Uterus (tissue), 2 donors: ENCODE measurements at regions not wholly inside any gene's neighbourhood (a gene's known extent, or its start where the extent isn't known, plus 50 kb on each side); places are given as distances from the start of the nearest gene placed in this dataset.

Experiments used
- CTCF ChIP-seq, 4 experiments: fragments of 200-600 bp in 2 of 4; fragments of 450-650 bp in 2 of 4; sonication (generic) in 2 of 4; IDR thresholded peaks; one replicate each; pipeline ENCODE4 v1.5.1; 2016 to 2019; ENCODE audit warnings: antibody characterized with exemption in 4 of 4, mild to moderate bottlenecking in 2 of 4, moderate library complexity in 1 of 4
- POLR2A ChIP-seq, 2 donors: fragments of 450-650 bp; IDR thresholded peaks; one replicate each; pipeline ENCODE4 v1.6.1; 2016; ENCODE audit warnings: antibody characterized with exemption in 2 of 2, mild to moderate bottlenecking in 1 of 2, moderate library complexity in 1 of 2

GRCh38 chr14:75363570-75364227, 64.1 kb upstream of the JDP2 start:
- TF ChIP-seq POLR2A (IDR thresholded peaks at IDR 0.05) = no peak
- no peak for TF ChIP-seq CTCF (IDR thresholded peaks at IDR 0.05)
